EL (cell line): ENCODE measurements at regions not wholly inside any gene's neighbourhood (a gene's known extent, or its start where the extent isn't known, plus 50 kb on each side); places are given as distances from the start of the nearest gene placed in this dataset.
"Not testable (repeated sequence)": the region's sequence is repeated elsewhere in the genome, so short reads cannot be mapped to it uniquely, and the experiment has no call there.

Experiments used
- DNase-seq: peaks from one replicate; pipeline ENCODE4 v3.0.0-alpha.2; 2016

GRCh38 chr1:121117298-121117611 is 66.9 kb downstream of the FAM72B start:
- not testable (repeated sequence) for DNase-seq

DNA sequence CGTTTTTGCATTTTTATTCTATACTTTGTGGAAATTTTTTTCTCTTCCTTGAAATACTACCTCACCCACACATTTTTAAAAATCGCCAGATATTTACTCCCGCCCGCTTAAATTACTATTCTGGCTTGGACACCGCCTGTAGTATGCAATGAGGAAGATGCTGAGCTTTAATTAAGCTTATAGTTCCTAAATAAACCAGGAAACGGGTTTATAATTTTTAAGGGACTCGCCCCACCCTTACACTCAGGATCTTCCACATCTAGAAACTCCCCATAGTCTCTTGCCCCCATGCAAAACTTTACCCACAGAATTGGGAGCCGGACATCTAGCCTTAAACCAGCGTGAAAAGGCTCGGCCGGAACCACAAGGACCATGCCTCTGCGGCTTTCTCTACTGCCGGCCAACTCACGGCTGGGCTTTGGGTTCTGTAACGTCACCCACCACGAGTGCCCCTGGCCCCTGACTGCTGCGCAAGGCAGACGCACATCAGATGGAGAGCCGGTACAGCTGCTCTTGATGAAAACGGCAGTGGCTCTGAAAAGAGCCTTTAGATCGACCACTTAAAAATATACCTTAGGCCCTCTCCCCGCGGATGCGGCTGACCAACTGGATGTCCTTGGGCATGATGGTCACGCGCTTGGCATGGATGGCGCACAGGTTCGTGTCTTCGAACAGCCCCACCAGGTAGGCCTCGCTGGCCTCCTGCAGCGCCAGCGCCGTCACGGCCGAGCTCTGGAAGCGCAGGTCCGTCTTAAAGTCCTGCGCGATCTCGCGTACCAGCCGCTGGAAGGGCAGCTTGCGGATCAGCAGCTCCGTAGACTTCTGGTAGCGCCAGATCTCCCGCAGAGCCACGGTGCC is 66.3 kb downstream of the FAM72B start:
- DNase-seq, result peak; percentile 29
